Activated T-cell treated with anti-CD3 and anti-CD28 coated beads, Interleukin-2, amount 50 U/mL, for 72 hours (primary cell): ENCODE measurements at regions not wholly inside any gene's neighbourhood (a gene's known extent, or its start where the extent isn't known, plus 50 kb on each side); places are given as distances from the start of the nearest gene placed in this dataset.
"Not testable (repeated sequence)": the region's sequence is repeated elsewhere in the genome, so short reads cannot be mapped to it uniquely, and the experiment has no call there.

ENCODE experiments used
- ATAC-seq, 2 donors: fragments of 150-1000 bp; cut with Tn5 transposase; replicated peaks in 1 of 2; 2 replicates each; pipeline ENCODE4 v1.10.0; 2021; ENCODE audit warnings: moderate library complexity in 2 of 2, mild to moderate bottlenecking in 1 of 2
- DNase-seq, 2 donors: peaks; one replicate each; pipeline ENCODE4 v3.0.0; 2021 to 2022; ENCODE audit warnings: mixed read lengths in 1 of 2
- H3K27ac Mint-ChIP-seq: one replicate; pipeline ENCODE4 v1.8.0; 2022; ENCODE audit warnings: mild to moderate bottlenecking, moderate library complexity, mixed read lengths
- H3K27me3 Mint-ChIP-seq: one replicate; pipeline ENCODE4 v1.8.0; 2022; ENCODE audit warnings: low read depth, mixed read lengths
- H3K36me3 Mint-ChIP-seq, 2 donors: one replicate each; pipeline ENCODE4 v1.8.0; 2022; ENCODE audit warnings: mixed read lengths in 2 of 2, mild to moderate bottlenecking in 1 of 2; ENCODE audit not compliant: insufficient read depth in 2 of 2
- H3K4me1 Mint-ChIP-seq: one replicate; pipeline ENCODE4 v1.8.0; 2022; ENCODE audit warnings: low read depth, mixed read lengths
- H3K4me3 Mint-ChIP-seq, 2 donors: one replicate each; pipeline ENCODE4 v1.8.0; 2022; ENCODE audit warnings: mild to moderate bottlenecking in 2 of 2, mixed read lengths in 2 of 2, moderate library complexity in 2 of 2
- H3K9me3 Mint-ChIP-seq, 2 donors: one replicate each; pipeline ENCODE4 v1.8.0; 2022; ENCODE audit warnings: mixed read lengths in 2 of 2

- not testable (repeated sequence) for DNase-seq
These were observed 161.9 kb upstream of the RPS6KA2 start for GRCh38 chr6:166788846-166789529.

GRCh38 chr6:166786704-166787293, 159.7 kb upstream of the RPS6KA2 start:
- peak; percentile 41 for ATAC-seq
- no peak overlapping the region for H3K27ac Mint-ChIP-seq
- no peak overlapping the region for H3K4me3 Mint-ChIP-seq
- H3K4me1 Mint-ChIP-seq = no peaks in the 10 kb centered on the region
- H3K36me3 Mint-ChIP-seq = no peaks in the 10 kb centered on the region
- H3K27me3 Mint-ChIP-seq = no peaks in the 10 kb centered on the region
- peak; percentile 10 to 26 for DNase-seq
- no peaks in the 10 kb centered on the region for H3K9me3 Mint-ChIP-seq

More at GRCh38 chr6:166788846-166789529, 161.9 kb upstream of the RPS6KA2 start:
- H3K27me3 Mint-ChIP-seq, ATAC-seq, H3K9me3 Mint-ChIP-seq, H3K4me1 Mint-ChIP-seq, H3K27ac Mint-ChIP-seq, H3K36me3 Mint-ChIP-seq, H3K4me3 Mint-ChIP-seq: not testable (repeated sequence)

GRCh38 chr6:166785131-166785530, 158.1 kb upstream of the RPS6KA2 start:
- no peaks in the 10 kb centered on the region for H3K36me3 Mint-ChIP-seq
- DNase-seq = no peak
- no peak for ATAC-seq
- H3K27me3 Mint-ChIP-seq = no peaks in the 10 kb centered on the region
- H3K4me1 Mint-ChIP-seq = no peaks in the 10 kb centered on the region
- no peaks in the 10 kb centered on the region for H3K9me3 Mint-ChIP-seq
- H3K27ac Mint-ChIP-seq = no peak overlapping the region
- H3K4me3 Mint-ChIP-seq = no peak overlapping the region

- ATAC-seq (no peak), DNase-seq (no peak)
- Mint-ChIP-seq H3K27me3 (no peaks in the 10 kb centered on the region), H3K4me3 (no peak overlapping the region), H3K4me1 (no peaks in the 10 kb centered on the region), H3K27ac (no peak overlapping the region), H3K9me3 (no peaks in the 10 kb centered on the region), H3K36me3 (no peaks in the 10 kb centered on the region)
These were observed 157.6 kb upstream of the RPS6KA2 start for GRCh38 chr6:166784691-166785090.

GRCh38 chr6:166782520-166782919, 155.5 kb upstream of the RPS6KA2 start:
- H3K27ac Mint-ChIP-seq = no peak overlapping the region
- no peak for DNase-seq
- H3K4me1 Mint-ChIP-seq = no peaks in the 10 kb centered on the region
- no peaks in the 10 kb centered on the region for H3K36me3 Mint-ChIP-seq
- H3K9me3 Mint-ChIP-seq = no peaks in the 10 kb centered on the region
- no peaks in the 10 kb centered on the region for H3K27me3 Mint-ChIP-seq
- no peak overlapping the region for H3K4me3 Mint-ChIP-seq
- no peak for ATAC-seq

GRCh38 chr6:166781331-166781730, 154.3 kb upstream of the RPS6KA2 start:
- DNase-seq (no peak), ATAC-seq (no peak)
- Mint-ChIP-seq H3K27ac (no peak overlapping the region), H3K9me3 (no peaks in the 10 kb centered on the region), H3K4me3 (no peak overlapping the region), H3K4me1 (no peaks in the 10 kb centered on the region), H3K36me3 (no peaks in the 10 kb centered on the region), H3K27me3 (no peaks in the 10 kb centered on the region)

GRCh38 chr6:166779963-166780683, 153.1 kb upstream of the RPS6KA2 start:
- Mint-ChIP-seq H3K27ac (no peak overlapping the region), H3K27me3 (peaks cover 7% of the 10 kb centered on the region), H3K9me3 (no peaks in the 10 kb centered on the region), H3K36me3 (no peaks in the 10 kb centered on the region), H3K4me3 (no peak overlapping the region), H3K4me1 (peaks cover 5% of the 10 kb centered on the region)
- DNase-seq (no peak), ATAC-seq (no peak)

- Mint-ChIP-seq H3K27ac (no peak overlapping the region), H3K4me3 (no peak overlapping the region), H3K27me3 (peaks cover 7% of the 10 kb centered on the region), H3K36me3 (no peaks in the 10 kb centered on the region), H3K9me3 (no peaks in the 10 kb centered on the region), H3K4me1 (peaks cover 5% of the 10 kb centered on the region)
- no peak for ATAC-seq
- no peak for DNase-seq
These were observed 152.3 kb upstream of the RPS6KA2 start for GRCh38 chr6:166779381-166779780.

GRCh38 chr6:166778776-166779175, 151.7 kb upstream of the RPS6KA2 start:
- Mint-ChIP-seq H3K27ac (no peak overlapping the region), H3K9me3 (no peaks in the 10 kb centered on the region), H3K36me3 (no peaks in the 10 kb centered on the region), H3K4me1 (peaks cover 5% of the 10 kb centered on the region), H3K4me3 (no peak overlapping the region), H3K27me3 (peaks cover 9% of the 10 kb centered on the region)
- DNase-seq (no peak), ATAC-seq (no peak)

GRCh38 chr6:166778046-166778445, 151.0 kb upstream of the RPS6KA2 start:
- Mint-ChIP-seq H3K9me3 (no peaks in the 10 kb centered on the region), H3K4me3 (no peak overlapping the region), H3K27ac (no peak overlapping the region), H3K36me3 (no peaks in the 10 kb centered on the region), H3K27me3 (peaks cover 16% of the 10 kb centered on the region), H3K4me1 (peaks cover 5% of the 10 kb centered on the region)
- ATAC-seq = no peak
- DNase-seq = no peak

- no peak overlapping the region for H3K27ac Mint-ChIP-seq
- DNase-seq = no peak
- no peaks in the 10 kb centered on the region for H3K36me3 Mint-ChIP-seq
- H3K27me3 Mint-ChIP-seq = peaks cover 18% of the 10 kb centered on the region
- no peaks in the 10 kb centered on the region for H3K9me3 Mint-ChIP-seq
- peaks cover 5% of the 10 kb centered on the region for H3K4me1 Mint-ChIP-seq
- no peak overlapping the region for H3K4me3 Mint-ChIP-seq
- ATAC-seq = no peak
These were observed 150.1 kb upstream of the RPS6KA2 start for GRCh38 chr6:166777096-166777630.

- Mint-ChIP-seq H3K27me3 (peaks cover 18% of the 10 kb centered on the region), H3K4me1 (peaks cover 5% of the 10 kb centered on the region), H3K36me3 (no peaks in the 10 kb centered on the region), H3K4me3 (no peak overlapping the region), H3K27ac (no peak overlapping the region), H3K9me3 (no peaks in the 10 kb centered on the region)
- DNase-seq (no peak), ATAC-seq (no peak)
These were observed 149.5 kb upstream of the RPS6KA2 start for GRCh38 chr6:166776571-166776970.

GRCh38 chr6:166775923-166776220, 148.8 kb upstream of the RPS6KA2 start:
- Mint-ChIP-seq H3K4me3 (no peak overlapping the region), H3K4me1 (peaks cover 5% of the 10 kb centered on the region), H3K36me3 (no peaks in the 10 kb centered on the region), H3K27ac (no peak overlapping the region), H3K27me3 (peaks cover 18% of the 10 kb centered on the region), H3K9me3 (no peaks in the 10 kb centered on the region)
- ATAC-seq (no peak), DNase-seq (no peak)
